Astrocyte of the spinal cord (primary cell): ENCODE measurements at regions not wholly inside any gene's neighbourhood (a gene's known extent, or its start where the extent isn't known, plus 50 kb on each side); places are given as distances from the start of the nearest gene placed in this dataset.
"Not testable (repeated sequence)": the region's sequence is repeated elsewhere in the genome, so short reads cannot be mapped to it uniquely, and the experiment has no call there.

Experiments
- DNase-seq: peaks from one replicate; pipeline ENCODE4 v3.0.0; 2011; ENCODE audit warnings: low read depth, low spot score
- H3K4me3 ChIP-seq: 2 replicates; pipeline ENCODE4 v1.5.1; 2011; ENCODE audit warnings: low read depth, mild to moderate bottlenecking, low read length, moderate library complexity
- CTCF ChIP-seq: IDR thresholded peaks from 2 replicates; pipeline ENCODE4 v1.5.1; 2012; ENCODE audit warnings: low read depth, mild to moderate bottlenecking, low read length, inconsistent platforms
- in situ Hi-C: cut with HindIII; loops from 2 replicates; pipeline ENCODE4 v1.10.0; 2017; ENCODE audit warnings: low sequenced_read_pairs

GRCh38 chr4:129264008-129264657, 168.2 kb downstream of the C4orf33 start:
- no peak for TF ChIP-seq CTCF
- no peak for DNase-seq
- in situ Hi-C loops, result no loop called here
- H3K4me3 ChIP-seq, result no peak overlapping the region

GRCh38 chr4:129278868-129279267, 182.9 kb downstream of the C4orf33 start:
- no peak for DNase-seq
- in situ Hi-C loops, result no loop called here
- TF ChIP-seq CTCF, result no peak
- H3K4me3 ChIP-seq, result no peak overlapping the region

GRCh38 chr4:129282293-129282692, 186.3 kb downstream of the C4orf33 start:
- TF ChIP-seq CTCF, result no peak
- no peak overlapping the region for H3K4me3 ChIP-seq
- in situ Hi-C loops, result no loop called here
- no peak for DNase-seq

GRCh38 chr4:129292194-129292593, 196.2 kb downstream of the C4orf33 start:
- in situ Hi-C loops, H3K4me3 ChIP-seq, DNase-seq: not testable (repeated sequence)

- no peak overlapping the region for H3K4me3 ChIP-seq
- DNase-seq, result no peak
- in situ Hi-C loops, result no loop called here
- TF ChIP-seq CTCF, result no peak
Measured at GRCh38 chr4:129314781-129315180, 218.8 kb downstream of the C4orf33 start.

- no peak for DNase-seq
- H3K4me3 ChIP-seq, result no peak overlapping the region
- no peak for TF ChIP-seq CTCF
- in situ Hi-C loops, result no loop called here
Measured at GRCh38 chr4:129322920-129323319, 227.0 kb downstream of the C4orf33 start.

GRCh38 chr4:129323658-129324057, 227.7 kb downstream of the C4orf33 start:
- H3K4me3 ChIP-seq, result no peak overlapping the region
- no peak for DNase-seq
- in situ Hi-C loops, result no loop called here
- TF ChIP-seq CTCF, result no peak
